CD4-positive, alpha-beta T cell treated with Interleukin-4 for 1 hour (primary cell): ENCODE measurements at regions not wholly inside any gene's neighbourhood (a gene's known extent, or its start where the extent isn't known, plus 50 kb on each side); places are given as distances from the start of the nearest gene placed in this dataset.
"Not testable (repeated sequence)": the region's sequence is repeated elsewhere in the genome, so short reads cannot be mapped to it uniquely, and the experiment has no call there.

ENCODE experiments used
- DNase-seq, 2 donors: peaks; one replicate each; pipeline ENCODE4 v3.0.0-alpha.2; 2020 to 2022

GRCh38 chr6:93081901-93082300 is 337.5 kb downstream of the EPHA7 start:
- DNase-seq: no peak

- no peak for DNase-seq
Measured at GRCh38 chr6:93079061-93079460, 340.3 kb downstream of the EPHA7 start.

GRCh38 chr6:93073811-93074210 is 345.5 kb downstream of the EPHA7 start:
- no peak for DNase-seq

GRCh38 chr6:93069856-93070255 is 349.5 kb downstream of the EPHA7 start:
- DNase-seq: no peak

- no peak for DNase-seq
Measured at GRCh38 chr6:93059911-93060310, 359.4 kb downstream of the EPHA7 start.

- no peak for DNase-seq
Measured at GRCh38 chr6:93057584-93057983, 361.8 kb downstream of the EPHA7 start.

GRCh38 chr6:93048381-93048780 is 371.0 kb downstream of the EPHA7 start:
- DNase-seq: no peak

- no peak for DNase-seq
Measured at GRCh38 chr6:93047033-93047432, 372.3 kb downstream of the EPHA7 start.

- DNase-seq: no peak
Measured at GRCh38 chr6:93045156-93045555, 374.2 kb downstream of the EPHA7 start.

- DNase-seq: no peak
Measured at GRCh38 chr6:93040375-93040774, 379.0 kb downstream of the EPHA7 start.

- DNase-seq: no peak
Measured at GRCh38 chr6:93036835-93037234, 382.5 kb downstream of the EPHA7 start.

GRCh38 chr6:93035756-93036155 is 383.6 kb downstream of the EPHA7 start:
- no peak for DNase-seq

- no peak for DNase-seq
Measured at GRCh38 chr6:93021235-93021915, 398.0 kb downstream of the EPHA7 start.

GRCh38 chr6:93017626-93018025 is 401.7 kb downstream of the EPHA7 start:
- DNase-seq: no peak

GRCh38 chr6:93017213-93017612 is 402.1 kb downstream of the EPHA7 start:
- no peak for DNase-seq

GRCh38 chr6:93013054-93013453 is 406.3 kb downstream of the EPHA7 start:
- no peak for DNase-seq

- DNase-seq: no peak
Measured at GRCh38 chr6:93008375-93008774, 411.0 kb downstream of the EPHA7 start.

GRCh38 chr6:92989656-92990055 is 429.7 kb downstream of the EPHA7 start:
- no peak for DNase-seq

- no peak for DNase-seq
Measured at GRCh38 chr6:92979281-92979680, 440.1 kb downstream of the EPHA7 start.

- no peak for DNase-seq
Measured at GRCh38 chr6:92977018-92977417, 442.3 kb downstream of the EPHA7 start.

GRCh38 chr6:92967362-92967761 is 452.0 kb downstream of the EPHA7 start:
- no peak for DNase-seq

GRCh38 chr6:92962846-92963245 is 456.5 kb downstream of the EPHA7 start:
- DNase-seq: no peak

- not testable (repeated sequence) for DNase-seq
Measured at GRCh38 chr6:92952111-92952510, 467.2 kb downstream of the EPHA7 start.

- no peak for DNase-seq
Measured at GRCh38 chr6:92945799-92946198, 473.6 kb downstream of the EPHA7 start.

- no peak for DNase-seq
Measured at GRCh38 chr6:92944132-92944531, 475.2 kb downstream of the EPHA7 start.
